ENCODE measurements at regions not wholly inside any gene's neighbourhood (a gene's known extent, or its start where the extent isn't known, plus 50 kb on each side); places are given as distances from the start of the nearest gene placed in this dataset.

GRCh38 chr11:28528217-28528616, 420.0 kb downstream of the METTL15 start:
- Mint-ChIP-seq H3K36me3 (no peaks in the 10 kb centered on the region), H3K4me1 (no peaks in the 10 kb centered on the region), H3K27ac (no peak overlapping the region), H3K9me3 (peaks cover 8 to 22% (median 13%) of the 10 kb centered on the region in 3 donors), H3K27me3 (no peaks in the 10 kb centered on the region), H3K4me3 (no peak overlapping the region)
- no peaks in the 10 kb centered on the region for H3K36me3 ChIP-seq (ENCODE audit: control insufficient read depth in 2 of 2, extremely low read depth in 1 of 2, insufficient read depth in 1 of 2, low read length in 1 of 2)
- 56% methylated on average over 2 of the region's 4 CpGs for WGBS (ENCODE audit: insufficient coverage)
- ATAC-seq (replicated peaks in 1 of 4) (no peak), DNase-seq (no peak)
- no peaks in the 10 kb centered on the region for H3K4me1 ChIP-seq (ENCODE audit: control insufficient read depth in 1 of 2, extremely low read depth in 1 of 2, insufficient read depth in 2 of 2, low read length in 2 of 2)
- no peaks in the 10 kb centered on the region for H3K9me3 ChIP-seq
- POLR2A ChIA-PET: no interaction called here
- H3K27ac ChIP-seq (ENCODE audit: low read length): no peak overlapping the region
- H3K27me3 ChIP-seq (replicated peaks in 1 of 2; ENCODE audit: control insufficient read depth in 2 of 2, extremely low read depth in 1 of 2, insufficient read depth in 2 of 2, low read length in 1 of 2): no peaks in the 10 kb centered on the region
- CTCF ChIA-PET: no interaction called here
- H3K4me3 ChIP-seq (ENCODE audit: control insufficient read depth in 1 of 2, extremely low read depth in 1 of 2, low read length in 1 of 2): no peak overlapping the region

GRCh38 chr11:28526406-28526751, 418.2 kb downstream of the METTL15 start:
- no peak for ATAC-seq (replicated peaks in 1 of 4)
- Mint-ChIP-seq H3K36me3 (no peaks in the 10 kb centered on the region), H3K4me3 (no peak overlapping the region), H3K4me1 (no peaks in the 10 kb centered on the region), H3K27me3 (no peaks in the 10 kb centered on the region), H3K9me3 (peaks cover 9 to 22% (median 13%) of the 10 kb centered on the region in 3 donors), H3K27ac (no peak overlapping the region)
- DNase-seq: no peak
- H3K27me3 ChIP-seq (replicated peaks in 1 of 2; ENCODE audit: control insufficient read depth in 2 of 2, extremely low read depth in 1 of 2, insufficient read depth in 2 of 2, low read length in 1 of 2): no peaks in the 10 kb centered on the region
- no peaks in the 10 kb centered on the region for H3K36me3 ChIP-seq (ENCODE audit: control insufficient read depth in 2 of 2, extremely low read depth in 1 of 2, insufficient read depth in 1 of 2, low read length in 1 of 2)
- H3K4me1 ChIP-seq (ENCODE audit: control insufficient read depth in 1 of 2, extremely low read depth in 1 of 2, insufficient read depth in 2 of 2, low read length in 2 of 2): no peaks in the 10 kb centered on the region
- no peaks in the 10 kb centered on the region for H3K9me3 ChIP-seq
- no CpG with 5 or more reads among the region's 1 CpG for WGBS (ENCODE audit: insufficient coverage)
- POLR2A ChIA-PET: no interaction called here
- H3K27ac ChIP-seq (ENCODE audit: low read length): no peak overlapping the region
- H3K4me3 ChIP-seq (ENCODE audit: control insufficient read depth in 1 of 2, extremely low read depth in 1 of 2, low read length in 1 of 2): no peak overlapping the region
- CTCF ChIA-PET: no interaction called here

GRCh38 chr11:28525636-28526405, 417.6 kb downstream of the METTL15 start:
- 86% methylated on average over 7 of the region's 25 CpGs for WGBS (ENCODE audit: insufficient coverage)
- Mint-ChIP-seq H3K27me3 (no peaks in the 10 kb centered on the region), H3K36me3 (no peaks in the 10 kb centered on the region), H3K27ac (no peak overlapping the region), H3K9me3 (peaks cover 9 to 22% (median 13%) of the 10 kb centered on the region in 3 donors), H3K4me1 (no peaks in the 10 kb centered on the region), H3K4me3 (no peak overlapping the region)
- Histone ChIP-seq H3K27ac (ENCODE audit: low read length) (no peak overlapping the region), H3K4me3 (ENCODE audit: control insufficient read depth in 1 of 2, extremely low read depth in 1 of 2, low read length in 1 of 2) (no peak overlapping the region), H3K4me1 (ENCODE audit: control insufficient read depth in 1 of 2, extremely low read depth in 1 of 2, insufficient read depth in 2 of 2, low read length in 2 of 2) (no peaks in the 10 kb centered on the region), H3K36me3 (ENCODE audit: control insufficient read depth in 2 of 2, extremely low read depth in 1 of 2, insufficient read depth in 1 of 2, low read length in 1 of 2) (no peaks in the 10 kb centered on the region), H3K9me3 (no peaks in the 10 kb centered on the region), H3K27me3 (replicated peaks in 1 of 2; ENCODE audit: control insufficient read depth in 2 of 2, extremely low read depth in 1 of 2, insufficient read depth in 2 of 2, low read length in 1 of 2) (no peaks in the 10 kb centered on the region)
- ChIA-PET POLR2A (no interaction called here), CTCF (interaction anchor here in 1 of 2 donors (0.6 kb wide), 1 partner anchor 825 kb away, joined by 3 read pairs; no protein-coding TSS in a partner anchor)
- ATAC-seq (replicated peaks in 1 of 4) (no peak), DNase-seq (no peak)

- Histone ChIP-seq H3K9me3 (no peaks in the 10 kb centered on the region), H3K4me1 (ENCODE audit: control insufficient read depth in 1 of 2, extremely low read depth in 1 of 2, insufficient read depth in 2 of 2, low read length in 2 of 2) (no peaks in the 10 kb centered on the region), H3K36me3 (ENCODE audit: control insufficient read depth in 2 of 2, extremely low read depth in 1 of 2, insufficient read depth in 1 of 2, low read length in 1 of 2) (no peaks in the 10 kb centered on the region), H3K27ac (ENCODE audit: low read length) (no peak overlapping the region), H3K4me3 (ENCODE audit: control insufficient read depth in 1 of 2, extremely low read depth in 1 of 2, low read length in 1 of 2) (no peak overlapping the region), H3K27me3 (replicated peaks in 1 of 2; ENCODE audit: control insufficient read depth in 2 of 2, extremely low read depth in 1 of 2, insufficient read depth in 2 of 2, low read length in 1 of 2) (no peaks in the 10 kb centered on the region)
- Mint-ChIP-seq H3K9me3 (peaks cover 9 to 22% (median 13%) of the 10 kb centered on the region in 3 donors), H3K27ac (no peak overlapping the region), H3K27me3 (no peaks in the 10 kb centered on the region), H3K36me3 (no peaks in the 10 kb centered on the region), H3K4me3 (no peak overlapping the region), H3K4me1 (no peaks in the 10 kb centered on the region)
- DNase-seq (no peak), ATAC-seq (replicated peaks in 1 of 4) (no peak)
- no CpG with 5 or more reads among the region's 1 CpG for WGBS (ENCODE audit: insufficient coverage)
- ChIA-PET POLR2A (interaction anchor here in 1 of 2 donors (0.6 kb wide), 1 partner anchor 86 kb away, joined by 4 read pairs; no protein-coding TSS in a partner anchor), CTCF (no interaction called here)
Observed at GRCh38 chr11:28524098-28524497, 415.9 kb downstream of the METTL15 start.

GRCh38 chr11:28521075-28521474, 412.9 kb downstream of the METTL15 start:
- H3K4me3 ChIP-seq (ENCODE audit: control insufficient read depth in 1 of 2, extremely low read depth in 1 of 2, low read length in 1 of 2): no peak overlapping the region
- no peaks in the 10 kb centered on the region for H3K4me1 Mint-ChIP-seq
- H3K27me3 Mint-ChIP-seq: no peaks in the 10 kb centered on the region

GRCh38 chr11:28520291-28520690, 412.1 kb downstream of the METTL15 start:
- no CpG with 5 or more reads among the region's 1 CpG for WGBS (ENCODE audit: insufficient coverage)
- Mint-ChIP-seq H3K4me1 (no peaks in the 10 kb centered on the region), H3K36me3 (no peaks in the 10 kb centered on the region), H3K9me3 (peaks cover 6 to 12% (median 9%) of the 10 kb centered on the region in 3 donors), H3K27ac (no peak overlapping the region), H3K27me3 (no peaks in the 10 kb centered on the region), H3K4me3 (no peak overlapping the region)
- ChIA-PET POLR2A (no interaction called here), CTCF (no interaction called here)
- Histone ChIP-seq H3K4me1 (ENCODE audit: control insufficient read depth in 1 of 2, extremely low read depth in 1 of 2, insufficient read depth in 2 of 2, low read length in 2 of 2) (no peaks in the 10 kb centered on the region), H3K9me3 (no peaks in the 10 kb centered on the region), H3K4me3 (ENCODE audit: control insufficient read depth in 1 of 2, extremely low read depth in 1 of 2, low read length in 1 of 2) (no peak overlapping the region), H3K27me3 (replicated peaks in 1 of 2; ENCODE audit: control insufficient read depth in 2 of 2, extremely low read depth in 1 of 2, insufficient read depth in 2 of 2, low read length in 1 of 2) (no peaks in the 10 kb centered on the region), H3K36me3 (ENCODE audit: control insufficient read depth in 2 of 2, extremely low read depth in 1 of 2, insufficient read depth in 1 of 2, low read length in 1 of 2) (no peaks in the 10 kb centered on the region), H3K27ac (ENCODE audit: low read length) (no peak overlapping the region)
- ATAC-seq (replicated peaks in 1 of 4) (no peak), DNase-seq (no peak)

More at GRCh38 chr11:28521075-28521474, 412.9 kb downstream of the METTL15 start:
- Histone ChIP-seq H3K27me3 (replicated peaks in 1 of 2; ENCODE audit: control insufficient read depth in 2 of 2, extremely low read depth in 1 of 2, insufficient read depth in 2 of 2, low read length in 1 of 2) (no peaks in the 10 kb centered on the region), H3K36me3 (ENCODE audit: control insufficient read depth in 2 of 2, extremely low read depth in 1 of 2, insufficient read depth in 1 of 2, low read length in 1 of 2) (no peaks in the 10 kb centered on the region), H3K27ac (ENCODE audit: low read length) (no peak overlapping the region), H3K9me3 (no peaks in the 10 kb centered on the region), H3K4me1 (ENCODE audit: control insufficient read depth in 1 of 2, extremely low read depth in 1 of 2, insufficient read depth in 2 of 2, low read length in 2 of 2) (no peaks in the 10 kb centered on the region)
- Mint-ChIP-seq H3K9me3 (peaks cover 6 to 15% (median 9%) of the 10 kb centered on the region in 3 donors), H3K4me3 (no peak overlapping the region), H3K27ac (no peak overlapping the region), H3K36me3 (no peaks in the 10 kb centered on the region)
- CTCF ChIA-PET: no interaction called here
- POLR2A ChIA-PET: no interaction called here
- WGBS (ENCODE audit: insufficient coverage): 69% methylated on average over 2 of the region's 2 CpGs
- DNase-seq (no peak), ATAC-seq (replicated peaks in 1 of 4) (no peak)

GRCh38 chr11:28518825-28519224, 410.6 kb downstream of the METTL15 start:
- Mint-ChIP-seq H3K4me3 (no peak overlapping the region), H3K27me3 (no peaks in the 10 kb centered on the region), H3K4me1 (no peaks in the 10 kb centered on the region), H3K27ac (no peak overlapping the region), H3K9me3 (peaks cover 3% of the 10 kb centered on the region in 3 donors), H3K36me3 (no peaks in the 10 kb centered on the region)
- POLR2A ChIA-PET: no interaction called here
- H3K36me3 ChIP-seq (ENCODE audit: control insufficient read depth in 2 of 2, extremely low read depth in 1 of 2, insufficient read depth in 1 of 2, low read length in 1 of 2): no peaks in the 10 kb centered on the region
- no peak overlapping the region for H3K27ac ChIP-seq (ENCODE audit: low read length)
- H3K9me3 ChIP-seq: no peaks in the 10 kb centered on the region
- H3K4me3 ChIP-seq (ENCODE audit: control insufficient read depth in 1 of 2, extremely low read depth in 1 of 2, low read length in 1 of 2): no peak overlapping the region
- ATAC-seq (replicated peaks in 1 of 4) (no peak), DNase-seq (no peak)
- CTCF ChIA-PET: no interaction called here
- H3K4me1 ChIP-seq (ENCODE audit: control insufficient read depth in 1 of 2, extremely low read depth in 1 of 2, insufficient read depth in 2 of 2, low read length in 2 of 2): no peaks in the 10 kb centered on the region
- H3K27me3 ChIP-seq (replicated peaks in 1 of 2; ENCODE audit: control insufficient read depth in 2 of 2, extremely low read depth in 1 of 2, insufficient read depth in 2 of 2, low read length in 1 of 2): no peaks in the 10 kb centered on the region
